ENCODE measurements at regions not wholly inside any gene's neighbourhood (a gene's known extent, or its start where the extent isn't known, plus 50 kb on each side); places are given as distances from the start of the nearest gene placed in this dataset.

DNA sequence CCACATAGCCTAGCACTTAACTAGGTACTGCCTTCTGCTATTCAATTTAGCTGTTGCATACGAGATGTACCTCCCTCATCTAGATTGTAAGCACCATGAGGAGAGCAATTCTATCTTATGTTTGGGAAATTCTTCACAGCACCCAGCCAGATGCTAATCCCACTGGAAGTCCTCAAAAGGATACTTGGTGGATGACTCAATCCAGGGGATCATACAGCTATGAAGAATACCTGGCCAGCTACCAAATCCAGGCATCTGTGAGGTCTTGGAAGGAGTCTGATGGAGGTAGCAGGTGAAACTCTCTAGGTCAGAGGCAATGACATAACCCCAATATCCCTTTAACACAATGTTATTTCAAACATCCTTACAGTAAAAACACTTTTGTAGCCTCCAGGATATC, 167.8 kb upstream of the NCAM1 start:
- Histone ChIP-seq H3K18ac (ENCODE audit: low read depth, low read length) (no peak overlapping the region), H3K9ac (ENCODE audit: low read depth, low read length) (no peak overlapping the region), H3K9me1 (ENCODE audit: insufficient read depth, low read length) (no peaks in the 10 kb centered on the region), H2BK120ac (ENCODE audit: low read depth, low read length) (no peak overlapping the region), H2AFZ (replicated peaks; ENCODE audit: low read length, poor library complexity) (no peak overlapping the region), H3K4me3 (ENCODE audit: insufficient read depth, low read depth, low read length) (no peak overlapping the region), H2AK5ac (ENCODE audit: low read depth, low read length) (no peak overlapping the region), H3K27ac (ENCODE audit: insufficient read depth, low read length) (no peak overlapping the region), H4K91ac (ENCODE audit: insufficient read depth, low read depth, low read length) (no peak overlapping the region), H4K8ac (ENCODE audit: low read depth in 2 of 2, low read length in 2 of 2) (no peak overlapping the region), H3K9me3 (ENCODE audit: control insufficient read depth, insufficient read depth, low read length) (no peaks in the 10 kb centered on the region), H3K14ac (replicated peaks; ENCODE audit: low read depth, low read length) (no peak overlapping the region), H4K5ac (ENCODE audit: low read depth, low read length) (no peak overlapping the region), H3K27me3 (ENCODE audit: control insufficient read depth, insufficient read depth, low read length) (no peaks in the 10 kb centered on the region), H3K36me3 (ENCODE audit: control insufficient read depth, insufficient read depth, low read length) (no peaks in the 10 kb centered on the region), H3K4me2 (ENCODE audit: low read depth, low read length) (no peak overlapping the region), H4K20me1 (ENCODE audit: insufficient read depth, low read length) (no peaks in the 10 kb centered on the region), H3K23ac (ENCODE audit: low read depth, low read length) (no peak overlapping the region), H2BK20ac (ENCODE audit: low read depth, low read length) (no peak overlapping the region), H3K56ac (ENCODE audit: extremely low read depth, insufficient read depth, low read length) (no peak overlapping the region), H2BK5ac (ENCODE audit: low read depth, low read length, poor library complexity, severe bottlenecking) (no peak overlapping the region), H2BK15ac (ENCODE audit: low read depth, low read length) (no peak overlapping the region), H2AK9ac (replicated peaks; ENCODE audit: low read depth, low read length, poor library complexity) (no peak overlapping the region), H3K4me1 (ENCODE audit: control insufficient read depth, insufficient read depth, low read length) (no peaks in the 10 kb centered on the region), H3K4ac (ENCODE audit: low read depth, low read length) (no peak overlapping the region), H3K79me1 (ENCODE audit: low read depth in 1 of 2, low read length in 2 of 2) (no peaks in the 10 kb centered on the region)
- dilution Hi-C loops (cut with HindIII; ENCODE audit: low sequenced_read_pairs, unreplicated experiment) (no loop called here), intact Hi-C loops (cut with micrococcal nuclease) (no loop called here), in situ Hi-C loops (cut with MboI; ENCODE audit: low sequenced_read_pairs) (no loop called here)
- ATAC-seq (ENCODE audit: low read depth) (no peak), DNase-seq (no peak)
- CTCF ChIA-PET = no interaction called here
- WGBS, 2 experiments (ENCODE audit: extremely low coverage in 2 of 2, insufficient read length in 1 of 2) = no CpG with 5 or more reads among the region's 1 CpG
- no TSS peak for BruUV-seq (replicated peaks)
- TF ChIP-seq RFX5 (IDR thresholded peaks at IDR 0.05; ENCODE audit: low read depth, low read length) (no peak), MAFK (IDR thresholded peaks at IDR 0.05; ENCODE audit: low read depth, low read length) (no peak), BHLHE40 (IDR thresholded peaks at IDR 0.05; ENCODE audit: low read depth, low read length) (no peak), RCOR1 (IDR thresholded peaks at IDR 0.05; ENCODE audit: insufficient replicate concordance, low read length) (no peak)
- TF ChIP-seq, protein P1, sequence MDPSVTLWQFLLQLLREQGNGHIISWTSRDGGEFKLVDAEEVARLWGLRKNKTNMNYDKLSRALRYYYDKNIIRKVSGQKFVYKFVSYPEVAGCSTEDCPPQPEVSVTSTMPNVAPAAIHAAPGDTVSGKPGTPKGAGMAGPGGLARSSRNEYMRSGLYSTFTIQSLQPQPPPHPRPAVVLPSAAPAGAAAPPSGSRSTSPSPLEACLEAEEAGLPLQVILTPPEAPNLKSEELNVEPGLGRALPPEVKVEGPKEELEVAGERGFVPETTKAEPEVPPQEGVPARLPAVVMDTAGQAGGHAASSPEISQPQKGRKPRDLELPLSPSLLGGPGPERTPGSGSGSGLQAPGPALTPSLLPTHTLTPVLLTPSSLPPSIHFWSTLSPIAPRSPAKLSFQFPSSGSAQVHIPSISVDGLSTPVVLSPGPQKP (IDR thresholded peaks at IDR 0.05; ENCODE audit: borderline replicate concordance, low read depth, low read length) = no peak
- POLR2A ChIA-PET (ENCODE audit: unreplicated experiment) = no interaction called here
